HUES48 (cell line): ENCODE measurements at regions not wholly inside any gene's neighbourhood (a gene's known extent, or its start where the extent isn't known, plus 50 kb on each side); places are given as distances from the start of the nearest gene placed in this dataset.

Source experiments
- H3K27ac ChIP-seq: one replicate; pipeline ENCODE4 v1.7.0; 2013; ENCODE audit warnings: low read depth, low read length, inconsistent platforms
- H3K27me3 ChIP-seq: 2 replicates; pipeline ENCODE4 v1.6.1; 2013; ENCODE audit warnings: mild to moderate bottlenecking, low read length; ENCODE audit not compliant: control insufficient read depth, insufficient read depth
- H3K36me3 ChIP-seq: 2 replicates; pipeline ENCODE4 v1.6.1; 2013; ENCODE audit warnings: low read length; ENCODE audit not compliant: control insufficient read depth, insufficient read depth
- H3K4me1 ChIP-seq: 2 replicates; pipeline ENCODE4 v1.6.1; 2013; ENCODE audit warnings: mild to moderate bottlenecking, low read length; ENCODE audit not compliant: control insufficient read depth, insufficient read depth
- H3K4me3 ChIP-seq: 2 replicates; pipeline ENCODE4 v1.5.1; 2013; ENCODE audit warnings: mild to moderate bottlenecking, low read depth, low read length
- H3K9ac ChIP-seq: 2 replicates; pipeline ENCODE4 v1.6.1; 2013; ENCODE audit warnings: mild to moderate bottlenecking, low read depth, low read length, moderate library complexity
- H3K9me3 ChIP-seq: 2 replicates; pipeline ENCODE4 v1.6.1; 2013; ENCODE audit warnings: low read length; ENCODE audit not compliant: control insufficient read depth, insufficient read depth

DNA sequence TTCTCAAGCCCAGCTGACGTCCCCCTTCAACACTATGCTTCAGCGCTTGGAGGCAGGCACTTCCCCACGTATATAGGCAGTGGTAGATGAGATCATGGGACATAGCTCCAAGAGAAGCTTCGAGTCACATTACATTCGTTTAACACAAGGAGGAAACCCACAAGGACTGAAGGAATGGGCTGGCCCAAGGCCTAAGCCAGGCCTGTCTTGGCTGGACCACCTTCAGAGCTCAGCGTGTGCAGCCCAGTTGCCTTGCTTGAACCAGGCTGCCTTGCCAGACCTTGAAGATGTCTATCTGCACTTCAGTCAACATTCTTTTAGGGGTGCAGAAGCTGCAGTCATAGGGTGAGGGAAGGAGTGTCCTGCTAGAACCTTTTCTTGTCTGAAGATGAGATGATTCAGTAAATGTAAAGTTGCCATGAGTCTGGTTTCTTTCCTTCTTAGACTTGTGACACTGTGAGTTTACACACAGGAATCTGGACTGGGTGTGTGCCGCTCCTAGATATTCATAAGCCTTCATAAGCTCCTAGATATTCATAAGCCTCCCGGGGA, 144.1 kb upstream of the RBPJ start:
- Histone ChIP-seq H3K4me1 (no peaks in the 10 kb centered on the region), H3K36me3 (no peaks in the 10 kb centered on the region), H3K27me3 (no peaks in the 10 kb centered on the region), H3K9me3 (no peaks in the 10 kb centered on the region), H3K4me3 (no peak overlapping the region), H3K27ac (no peak overlapping the region), H3K9ac (no peak overlapping the region)

- H3K9me3 ChIP-seq: no peaks in the 10 kb centered on the region
- no peak overlapping the region for H3K27ac ChIP-seq
- H3K27me3 ChIP-seq: no peaks in the 10 kb centered on the region
- H3K9ac ChIP-seq: no peak overlapping the region
- no peak overlapping the region for H3K4me3 ChIP-seq
- no peaks in the 10 kb centered on the region for H3K36me3 ChIP-seq
- H3K4me1 ChIP-seq: no peaks in the 10 kb centered on the region
These were observed 142.0 kb upstream of the RBPJ start for GRCh38 chr4:26178854-26179253.

GRCh38 chr4:26179316-26179760, 141.5 kb upstream of the RBPJ start:
- Histone ChIP-seq H3K36me3 (no peaks in the 10 kb centered on the region), H3K9me3 (no peaks in the 10 kb centered on the region), H3K27me3 (no peaks in the 10 kb centered on the region), H3K4me3 (no peak overlapping the region), H3K4me1 (no peaks in the 10 kb centered on the region), H3K27ac (no peak overlapping the region), H3K9ac (no peak overlapping the region)

- 0 out of 2 replicates have a peak, but pooled peaks cover 3% of the 10 kb centered on the region for H3K4me1 ChIP-seq
- H3K27me3 ChIP-seq: no peaks in the 10 kb centered on the region
- no peaks in the 10 kb centered on the region for H3K36me3 ChIP-seq
- no peak overlapping the region for H3K9ac ChIP-seq
- H3K4me3 ChIP-seq: no peak overlapping the region
- H3K9me3 ChIP-seq: no peaks in the 10 kb centered on the region
- no peak overlapping the region for H3K27ac ChIP-seq
These were observed 139.2 kb upstream of the RBPJ start for GRCh38 chr4:26181616-26182015.

- no peak overlapping the region for H3K27ac ChIP-seq
- H3K4me3 ChIP-seq: no peak overlapping the region
- 0 out of 2 replicates have a peak, but pooled peaks cover 3% of the 10 kb centered on the region for H3K4me1 ChIP-seq
- H3K36me3 ChIP-seq: no peaks in the 10 kb centered on the region
- H3K27me3 ChIP-seq: no peaks in the 10 kb centered on the region
- no peaks in the 10 kb centered on the region for H3K9me3 ChIP-seq
- H3K9ac ChIP-seq: no peak overlapping the region
These were observed 137.8 kb upstream of the RBPJ start for GRCh38 chr4:26183017-26183416.

- no peaks in the 10 kb centered on the region for H3K9me3 ChIP-seq
- peaks cover 9% of the 10 kb centered on the region for H3K4me1 ChIP-seq
- H3K9ac ChIP-seq: no peak overlapping the region
- no peaks in the 10 kb centered on the region for H3K36me3 ChIP-seq
- no peaks in the 10 kb centered on the region for H3K27me3 ChIP-seq
- no peak overlapping the region for H3K4me3 ChIP-seq
- no peak overlapping the region for H3K27ac ChIP-seq
These were observed 135.4 kb upstream of the RBPJ start for GRCh38 chr4:26185436-26185835.

DNA sequence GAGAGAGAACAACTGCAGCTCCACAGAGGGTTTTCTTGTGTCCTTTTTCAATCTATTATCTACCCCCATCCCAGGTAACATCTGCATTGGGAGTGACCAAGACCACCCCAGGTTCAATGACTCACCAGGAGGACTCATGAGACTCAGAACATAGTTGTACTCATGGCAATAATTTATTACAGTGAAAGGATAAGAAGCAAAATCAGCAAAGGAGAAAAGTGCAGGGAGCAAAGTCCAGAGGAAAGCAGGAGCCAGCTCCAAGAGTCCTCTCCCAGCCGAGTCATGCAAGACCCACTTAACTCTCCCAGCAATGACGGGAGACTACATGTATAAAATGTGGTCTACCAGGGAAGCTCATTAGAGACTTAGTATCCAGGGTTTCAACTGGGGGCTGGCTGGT, 129.5 kb upstream of the RBPJ start:
- Histone ChIP-seq H3K36me3 (no peaks in the 10 kb centered on the region), H3K27ac (no peak overlapping the region), H3K9me3 (no peaks in the 10 kb centered on the region), H3K9ac (no peak overlapping the region), H3K4me3 (no peak overlapping the region), H3K4me1 (peaks cover 10% of the 10 kb centered on the region), H3K27me3 (no peaks in the 10 kb centered on the region)

DNA sequence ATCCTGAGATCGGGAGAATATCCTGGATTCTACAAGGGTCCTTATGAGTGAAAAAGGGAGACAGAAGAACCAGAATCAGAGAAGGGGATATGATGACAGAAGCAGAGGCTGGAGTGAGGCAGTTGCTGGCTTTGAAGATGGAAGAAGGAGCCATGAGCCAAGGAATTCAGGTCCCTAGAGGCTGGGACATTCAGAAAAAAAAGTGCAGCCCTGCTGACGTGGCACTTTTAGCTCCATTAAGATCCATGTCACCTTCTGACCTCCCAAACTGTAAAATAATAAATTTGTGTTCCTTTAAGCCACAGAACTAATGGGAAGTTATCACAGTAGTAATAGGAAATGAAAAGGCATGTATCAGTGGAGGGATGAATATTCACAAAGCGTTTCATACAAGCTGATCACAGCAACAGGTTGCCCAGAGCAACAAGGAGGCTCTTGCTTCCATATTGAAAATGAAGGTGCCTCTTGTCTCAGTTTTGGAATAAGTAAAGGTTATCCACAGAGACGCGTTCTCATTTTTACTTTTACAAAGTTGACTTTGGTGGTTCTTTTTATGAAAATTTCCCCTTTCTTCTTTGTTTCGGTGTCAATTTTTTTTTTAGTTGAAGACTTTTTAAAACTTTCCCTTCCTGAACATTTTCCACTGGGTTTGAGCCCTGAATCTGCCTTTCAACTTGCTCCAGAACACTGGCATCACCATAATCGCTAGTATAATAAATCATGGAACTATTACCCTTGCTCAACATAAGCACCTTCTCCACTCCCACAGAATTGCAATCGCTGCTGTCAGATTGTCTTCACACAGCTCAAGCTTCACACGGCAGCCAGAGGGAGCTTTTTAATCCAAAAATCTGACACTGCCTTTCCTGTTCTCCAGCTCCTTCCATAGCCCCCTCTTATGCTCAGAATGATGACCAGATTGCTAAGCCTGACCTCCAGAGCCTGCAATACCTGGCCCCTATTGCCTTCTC, 127.6 kb upstream of the RBPJ start:
- Histone ChIP-seq H3K9ac (no peak overlapping the region), H3K4me3 (no peak overlapping the region), H3K27ac (no peak overlapping the region), H3K9me3 (no peaks in the 10 kb centered on the region), H3K36me3 (no peaks in the 10 kb centered on the region), H3K4me1 (peaks cover 10% of the 10 kb centered on the region), H3K27me3 (no peaks in the 10 kb centered on the region)

- Histone ChIP-seq H3K4me3 (no peak overlapping the region), H3K4me1 (peaks cover 10% of the 10 kb centered on the region)
These were observed 126.0 kb upstream of the RBPJ start for GRCh38 chr4:26194764-26195163.

GRCh38 chr4:26196567-26196966, 124.2 kb upstream of the RBPJ start:
- no peak overlapping the region for H3K4me3 ChIP-seq
- no peaks in the 10 kb centered on the region for H3K36me3 ChIP-seq
- no peak overlapping the region for H3K9ac ChIP-seq
- no peaks in the 10 kb centered on the region for H3K9me3 ChIP-seq
- H3K27ac ChIP-seq: no peak overlapping the region
- H3K27me3 ChIP-seq: no peaks in the 10 kb centered on the region
- 0 out of 2 replicates have a peak, but pooled peaks cover 4% of the 10 kb centered on the region for H3K4me1 ChIP-seq

More at GRCh38 chr4:26194764-26195163, 126.0 kb upstream of the RBPJ start:
- no peaks in the 10 kb centered on the region for H3K36me3 ChIP-seq
- no peaks in the 10 kb centered on the region for H3K9me3 ChIP-seq
- no peak overlapping the region for H3K9ac ChIP-seq
- H3K27me3 ChIP-seq: no peaks in the 10 kb centered on the region
- no peak overlapping the region for H3K27ac ChIP-seq
